ENCODE measurements at regions not wholly inside any gene's neighbourhood (a gene's known extent, or its start where the extent isn't known, plus 50 kb on each side); places are given as distances from the start of the nearest gene placed in this dataset.

- no peak overlapping the region for H2BK15ac ChIP-seq (ENCODE audit: low read depth, poor library complexity, severe bottlenecking)
- no peak overlapping the region for H2BK5ac ChIP-seq (ENCODE audit: low read depth, low read length, poor library complexity, severe bottlenecking)
- H3K36me3 ChIP-seq (ENCODE audit: control insufficient read depth in 1 of 2, insufficient read depth in 2 of 2, low read depth in 1 of 2, low read length in 2 of 2), result no peaks in the 10 kb centered on the region
- DNase-seq, result no peak
- no peaks in the 10 kb centered on the region for H3K79me1 ChIP-seq (replicated peaks; ENCODE audit: low read length, poor library complexity, severe bottlenecking)
- H2BK120ac ChIP-seq (ENCODE audit: low read depth, low read length), result no peak overlapping the region
- no peak overlapping the region for H3K14ac ChIP-seq (ENCODE audit: low read length in 2 of 2)
- H2BK12ac ChIP-seq (ENCODE audit: low read length in 2 of 2), result no peak overlapping the region
- no peak overlapping the region for H3K27ac ChIP-seq (ENCODE audit: low read length, poor library complexity, severe bottlenecking)
- no peak overlapping the region for H3K23ac ChIP-seq (ENCODE audit: low read length in 2 of 2)
- no peaks in the 10 kb centered on the region for H3K9me3 ChIP-seq (ENCODE audit: control insufficient read depth, low read length)
- H3K9ac ChIP-seq (ENCODE audit: low read length), result no peak overlapping the region
- H3K4me2 ChIP-seq (ENCODE audit: low read length, poor library complexity, severe bottlenecking), result no peak overlapping the region
- H3K4me3 ChIP-seq (ENCODE audit: insufficient read depth in 1 of 2, low read depth in 1 of 2, low read length in 2 of 2), result no peak overlapping the region
- no peak overlapping the region for H4K91ac ChIP-seq (ENCODE audit: low read length)
- no peak overlapping the region for H4K8ac ChIP-seq (ENCODE audit: low read length)
- peaks cover 0 to 3% of the 10 kb centered on the region in 2 experiments for H3K27me3 ChIP-seq (ENCODE audit: control insufficient read depth in 1 of 2, insufficient read depth in 1 of 2, low read length in 2 of 2)
- H2AK5ac ChIP-seq (ENCODE audit: low read length, severe bottlenecking), result no peak overlapping the region
- no peak overlapping the region for H2AFZ ChIP-seq (ENCODE audit: low read depth, low read length)
- peak overlapping the region in 1 of 2 experiments; percentile 9 for H3K18ac ChIP-seq (ENCODE audit: low read depth in 1 of 2, low read length in 2 of 2)
- peaks cover 3% of the 10 kb centered on the region for H3K4me1 ChIP-seq (ENCODE audit: control insufficient read depth, insufficient read depth, low read depth, low read length)
- no peak overlapping the region for H3K4ac ChIP-seq (ENCODE audit: low read depth in 1 of 2, low read length in 2 of 2)
- WGBS, result 93% methylated on average over 11 of the region's 11 CpGs
These were observed 260.0 kb upstream of the ID2 start for GRCh38 chr2:8421658-8422449.

GRCh38 chr2:8422450-8422800 lies 259.4 kb upstream of the ID2 start:
- H3K4me3 ChIP-seq (ENCODE audit: insufficient read depth in 1 of 2, low read depth in 1 of 2, low read length in 2 of 2), result no peak overlapping the region
- 91% methylated on average over 4 of the region's 4 CpGs for WGBS
- no peak overlapping the region for H2BK5ac ChIP-seq (ENCODE audit: low read depth, low read length, poor library complexity, severe bottlenecking)

GRCh38 chr2:8424997-8425900 lies 256.6 kb upstream of the ID2 start:
- no peak overlapping the region for H3K4ac ChIP-seq (ENCODE audit: low read depth in 1 of 2, low read length in 2 of 2)
- H2AFZ ChIP-seq (ENCODE audit: low read depth, low read length), result no peak overlapping the region

More at GRCh38 chr2:8422450-8422800, 259.4 kb upstream of the ID2 start:
- H2AK5ac ChIP-seq (ENCODE audit: low read length, severe bottlenecking), result no peak overlapping the region
- H3K18ac ChIP-seq (ENCODE audit: low read depth in 1 of 2, low read length in 2 of 2), result no peak overlapping the region
- H3K27ac ChIP-seq (ENCODE audit: low read length, poor library complexity, severe bottlenecking), result no peak overlapping the region
- no peaks in the 10 kb centered on the region for H3K36me3 ChIP-seq (ENCODE audit: control insufficient read depth in 1 of 2, insufficient read depth in 2 of 2, low read depth in 1 of 2, low read length in 2 of 2)
- no peak overlapping the region for H3K4ac ChIP-seq (ENCODE audit: low read depth in 1 of 2, low read length in 2 of 2)
- H2BK120ac ChIP-seq (ENCODE audit: low read depth, low read length), result no peak overlapping the region
- H2BK15ac ChIP-seq (ENCODE audit: low read depth, poor library complexity, severe bottlenecking), result no peak overlapping the region
- no peak overlapping the region for H3K23ac ChIP-seq (ENCODE audit: low read length in 2 of 2)
- peaks cover 0 to 3% of the 10 kb centered on the region in 2 experiments for H3K27me3 ChIP-seq (ENCODE audit: control insufficient read depth in 1 of 2, insufficient read depth in 1 of 2, low read length in 2 of 2)
- H3K9ac ChIP-seq (ENCODE audit: low read length), result no peak overlapping the region
- no peak overlapping the region for H2AFZ ChIP-seq (ENCODE audit: low read depth, low read length)
- no peak overlapping the region for H4K8ac ChIP-seq (ENCODE audit: low read length)
- no peak overlapping the region for H3K14ac ChIP-seq (ENCODE audit: low read length in 2 of 2)
- no peak for DNase-seq
- H3K9me3 ChIP-seq (ENCODE audit: control insufficient read depth, low read length), result no peaks in the 10 kb centered on the region
- no peak overlapping the region for H3K4me2 ChIP-seq (ENCODE audit: low read length, poor library complexity, severe bottlenecking)
- H3K79me1 ChIP-seq (replicated peaks; ENCODE audit: low read length, poor library complexity, severe bottlenecking), result no peaks in the 10 kb centered on the region
- H2BK12ac ChIP-seq (ENCODE audit: low read length in 2 of 2), result no peak overlapping the region
- no peak overlapping the region for H4K91ac ChIP-seq (ENCODE audit: low read length)
- peaks cover 2% of the 10 kb centered on the region for H3K4me1 ChIP-seq (ENCODE audit: control insufficient read depth, insufficient read depth, low read depth, low read length)

GRCh38 chr2:8426550-8426949 lies 255.3 kb upstream of the ID2 start:
- Histone ChIP-seq H3K27ac (ENCODE audit: low read length, poor library complexity, severe bottlenecking) (no peak overlapping the region), H3K36me3 (ENCODE audit: control insufficient read depth in 1 of 2, insufficient read depth in 2 of 2, low read depth in 1 of 2, low read length in 2 of 2) (no peaks in the 10 kb centered on the region), H3K79me1 (replicated peaks; ENCODE audit: low read length, poor library complexity, severe bottlenecking) (no peaks in the 10 kb centered on the region), H3K9me3 (ENCODE audit: control insufficient read depth, low read length) (no peaks in the 10 kb centered on the region), H2BK15ac (ENCODE audit: low read depth, poor library complexity, severe bottlenecking) (no peak overlapping the region), H2AK5ac (ENCODE audit: low read length, severe bottlenecking) (no peak overlapping the region), H4K8ac (ENCODE audit: low read length) (no peak overlapping the region), H2BK5ac (ENCODE audit: low read depth, low read length, poor library complexity, severe bottlenecking) (no peak overlapping the region), H3K9ac (ENCODE audit: low read length) (no peak overlapping the region), H3K4me3 (ENCODE audit: insufficient read depth in 1 of 2, low read depth in 1 of 2, low read length in 2 of 2) (no peak overlapping the region), H3K4ac (ENCODE audit: low read depth in 1 of 2, low read length in 2 of 2) (no peak overlapping the region), H4K91ac (ENCODE audit: low read length) (no peak overlapping the region), H3K4me1 (ENCODE audit: control insufficient read depth, insufficient read depth, low read depth, low read length) (no peaks in the 10 kb centered on the region), H2BK120ac (ENCODE audit: low read depth, low read length) (no peak overlapping the region), H3K27me3 (ENCODE audit: control insufficient read depth in 1 of 2, insufficient read depth in 1 of 2, low read length in 2 of 2) (peaks cover 0 to 3% of the 10 kb centered on the region in 2 experiments), H3K23ac (ENCODE audit: low read length in 2 of 2) (no peak overlapping the region), H2AFZ (ENCODE audit: low read depth, low read length) (no peak overlapping the region), H3K14ac (ENCODE audit: low read length in 2 of 2) (no peak overlapping the region), H3K18ac (ENCODE audit: low read depth in 1 of 2, low read length in 2 of 2) (no peak overlapping the region), H3K4me2 (ENCODE audit: low read length, poor library complexity, severe bottlenecking) (no peak overlapping the region), H2BK12ac (ENCODE audit: low read length in 2 of 2) (no peak overlapping the region)
- DNase-seq, result no peak
- WGBS, result 89% methylated on average over 10 of the region's 10 CpGs

More at GRCh38 chr2:8424997-8425900, 256.6 kb upstream of the ID2 start:
- Histone ChIP-seq H3K79me1 (replicated peaks; ENCODE audit: low read length, poor library complexity, severe bottlenecking) (no peaks in the 10 kb centered on the region), H3K4me2 (ENCODE audit: low read length, poor library complexity, severe bottlenecking) (no peak overlapping the region), H3K4me1 (ENCODE audit: control insufficient read depth, insufficient read depth, low read depth, low read length) (no peaks in the 10 kb centered on the region), H3K9me3 (ENCODE audit: control insufficient read depth, low read length) (no peaks in the 10 kb centered on the region), H3K36me3 (ENCODE audit: control insufficient read depth in 1 of 2, insufficient read depth in 2 of 2, low read depth in 1 of 2, low read length in 2 of 2) (no peaks in the 10 kb centered on the region), H4K91ac (ENCODE audit: low read length) (no peak overlapping the region), H2BK15ac (ENCODE audit: low read depth, poor library complexity, severe bottlenecking) (no peak overlapping the region), H3K18ac (ENCODE audit: low read depth in 1 of 2, low read length in 2 of 2) (no peak overlapping the region), H3K9ac (ENCODE audit: low read length) (no peak overlapping the region), H3K4me3 (ENCODE audit: insufficient read depth in 1 of 2, low read depth in 1 of 2, low read length in 2 of 2) (no peak overlapping the region), H2BK12ac (ENCODE audit: low read length in 2 of 2) (no peak overlapping the region), H2BK5ac (ENCODE audit: low read depth, low read length, poor library complexity, severe bottlenecking) (no peak overlapping the region), H3K27me3 (ENCODE audit: control insufficient read depth in 1 of 2, insufficient read depth in 1 of 2, low read length in 2 of 2) (peaks cover 0 to 3% of the 10 kb centered on the region in 2 experiments), H3K27ac (ENCODE audit: low read length, poor library complexity, severe bottlenecking) (no peak overlapping the region), H2AK5ac (ENCODE audit: low read length, severe bottlenecking) (no peak overlapping the region), H4K8ac (ENCODE audit: low read length) (no peak overlapping the region), H3K23ac (ENCODE audit: low read length in 2 of 2) (no peak overlapping the region), H2BK120ac (ENCODE audit: low read depth, low read length) (no peak overlapping the region), H3K14ac (ENCODE audit: low read length in 2 of 2) (no peak overlapping the region)
- no peak for DNase-seq
- WGBS, result 93% methylated on average over 23 of the region's 26 CpGs

Measured in mesenchymal stem cell (in vitro differentiated cells and primary cell).